ENCODE measurements at regions not wholly inside any gene's neighbourhood (a gene's known extent, or its start where the extent isn't known, plus 50 kb on each side); places are given as distances from the start of the nearest gene placed in this dataset.

DNA sequence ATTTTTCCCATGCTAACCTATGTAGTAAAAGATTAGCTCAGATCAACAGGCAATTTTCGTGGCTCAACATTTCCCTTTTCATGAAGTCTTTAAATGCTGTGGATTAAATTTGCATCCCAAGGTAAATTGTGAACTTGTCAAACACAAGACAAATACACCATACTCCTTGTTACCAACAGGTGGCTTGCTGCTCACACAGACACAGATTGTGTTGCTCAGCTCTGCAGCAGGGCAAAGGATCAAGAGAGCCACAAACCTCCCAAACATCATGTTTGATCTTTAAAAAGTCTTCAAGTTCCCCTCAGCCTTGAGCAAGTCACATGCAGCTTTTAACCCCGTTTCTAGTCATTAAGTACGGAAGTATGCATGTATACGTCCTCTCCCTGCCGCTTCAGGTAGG, 119.6 kb upstream of the CNTNAP4 start:
- Histone ChIP-seq H3K9ac (ENCODE audit: low read depth in 2 of 2, low read length in 2 of 2) (no peak overlapping the region), H3K4me3 (no peak overlapping the region), H3K27ac (no peak overlapping the region), H3K36me3 (no peaks in the 10 kb centered on the region), H3K9me3 (no peaks in the 10 kb centered on the region), H3K4me1 (no peaks in the 10 kb centered on the region), H3K27me3 (no peaks in the 10 kb centered on the region)
- intact Hi-C loops (cut with DNase I), result no loop called here
- DNase-seq, result no peak
- TF ChIP-seq, protein P1, sequence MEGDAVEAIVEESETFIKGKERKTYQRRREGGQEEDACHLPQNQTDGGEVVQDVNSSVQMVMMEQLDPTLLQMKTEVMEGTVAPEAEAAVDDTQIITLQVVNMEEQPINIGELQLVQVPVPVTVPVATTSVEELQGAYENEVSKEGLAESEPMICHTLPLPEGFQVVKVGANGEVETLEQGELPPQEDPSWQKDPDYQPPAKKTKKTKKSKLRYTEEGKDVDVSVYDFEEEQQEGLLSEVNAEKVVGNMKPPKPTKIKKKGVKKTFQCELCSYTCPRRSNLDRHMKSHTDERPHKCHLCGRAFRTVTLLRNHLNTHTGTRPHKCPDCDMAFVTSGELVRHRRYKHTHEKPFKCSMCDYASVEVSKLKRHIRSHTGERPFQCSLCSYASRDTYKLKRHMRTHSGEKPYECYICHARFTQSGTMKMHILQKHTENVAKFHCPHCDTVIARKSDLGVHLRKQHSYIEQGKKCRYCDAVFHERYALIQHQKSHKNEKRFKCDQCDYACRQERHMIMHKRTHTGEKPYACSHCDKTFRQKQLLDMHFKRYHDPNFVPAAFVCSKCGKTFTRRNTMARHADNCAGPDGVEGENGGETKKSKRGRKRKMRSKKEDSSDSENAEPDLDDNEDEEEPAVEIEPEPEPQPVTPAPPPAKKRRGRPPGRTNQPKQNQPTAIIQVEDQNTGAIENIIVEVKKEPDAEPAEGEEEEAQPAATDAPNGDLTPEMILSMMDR (IDR thresholded peaks at IDR 0.05), result no peak

DNA sequence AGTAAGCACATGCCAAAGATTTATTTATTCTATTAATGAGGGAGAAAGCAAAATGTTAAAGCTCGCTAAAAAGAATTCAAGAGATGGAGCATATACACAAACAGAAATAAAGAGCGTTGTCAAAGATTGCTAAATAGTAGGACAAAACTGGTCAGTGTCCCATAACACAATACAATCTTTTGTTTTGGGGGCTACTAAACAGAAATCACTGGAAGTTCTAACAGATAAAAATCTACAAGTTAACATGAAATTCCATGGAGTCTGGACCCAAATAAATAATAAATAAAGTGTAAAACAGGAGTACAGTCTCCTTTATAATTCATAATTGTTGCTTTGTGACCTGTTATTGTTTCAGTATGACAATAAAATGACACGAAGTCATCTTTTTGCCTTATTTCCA, 115.2 kb upstream of the CNTNAP4 start:
- H3K27me3 ChIP-seq, result no peaks in the 10 kb centered on the region
- no peak overlapping the region for H3K4me3 ChIP-seq
- TF ChIP-seq, protein P1 (IDR thresholded peaks at IDR 0.05), result no peak
- H3K9ac ChIP-seq (ENCODE audit: low read depth in 2 of 2, low read length in 2 of 2), result no peak overlapping the region
- intact Hi-C loops (cut with DNase I), result no loop called here
- H3K9me3 ChIP-seq, result no peaks in the 10 kb centered on the region
- no peak for DNase-seq
- no peaks in the 10 kb centered on the region for H3K36me3 ChIP-seq
- no peak overlapping the region for H3K27ac ChIP-seq
- H3K4me1 ChIP-seq, result no peaks in the 10 kb centered on the region

DNA sequence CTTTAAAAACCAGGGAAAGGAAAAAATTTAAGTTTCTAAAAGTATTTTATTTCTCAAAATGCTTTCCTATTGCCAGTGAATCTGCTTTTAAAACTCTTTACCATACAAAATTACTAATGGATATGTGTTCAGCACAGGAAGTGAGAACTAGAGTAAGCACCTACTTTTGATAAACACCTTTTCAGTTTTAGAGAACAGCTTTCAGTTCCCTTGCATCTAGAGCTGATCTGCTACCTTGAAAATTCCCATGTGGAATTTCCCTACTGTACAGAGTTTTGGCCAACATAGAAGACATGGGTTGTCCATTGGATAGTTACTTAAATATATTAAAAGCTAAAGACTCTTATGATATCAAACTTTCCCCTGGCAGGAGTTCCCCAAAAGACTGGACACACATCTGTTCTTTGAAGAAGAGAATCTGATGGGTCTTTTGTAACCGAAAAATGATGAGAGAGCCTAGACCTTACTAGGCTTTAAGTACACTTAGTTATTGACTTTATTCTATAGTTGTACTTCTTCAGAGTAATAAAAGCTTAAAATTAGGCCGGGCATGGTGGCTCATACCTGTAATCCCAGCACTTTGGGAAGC, 112.1 kb upstream of the CNTNAP4 start:
- intact Hi-C loops (cut with DNase I), result no loop called here
- no peak overlapping the region for H3K4me3 ChIP-seq
- DNase-seq, result no peak

DNA sequence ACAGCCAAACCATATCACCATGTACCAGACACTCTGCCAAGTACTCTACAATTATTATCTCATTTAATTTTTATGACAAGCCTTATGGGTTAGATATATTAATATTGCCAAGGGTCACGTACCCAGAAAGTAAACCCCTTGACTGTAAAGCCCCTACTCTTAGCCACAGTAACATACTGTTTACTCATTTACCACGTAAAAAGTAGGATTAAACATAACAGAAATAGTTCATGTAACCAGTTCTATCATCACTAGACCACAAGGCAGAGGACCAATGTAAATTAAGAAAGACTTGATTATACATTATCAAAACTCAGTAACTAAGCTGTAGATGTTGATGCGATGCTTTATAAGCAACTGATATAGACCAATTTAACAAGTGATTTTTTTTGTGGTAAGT, 101.5 kb upstream of the CNTNAP4 start:
- H3K9me3 ChIP-seq, result no peaks in the 10 kb centered on the region
- intact Hi-C loops (cut with DNase I), result no loop called here

More for the DNA sequence above, 112.1 kb upstream of the CNTNAP4 start:
- no peaks in the 10 kb centered on the region for H3K9me3 ChIP-seq
- no peak overlapping the region for H3K9ac ChIP-seq (ENCODE audit: low read depth in 2 of 2, low read length in 2 of 2)
- H3K4me1 ChIP-seq, result no peaks in the 10 kb centered on the region
- no peaks in the 10 kb centered on the region for H3K36me3 ChIP-seq
- no peaks in the 10 kb centered on the region for H3K27me3 ChIP-seq
- TF ChIP-seq, protein P1 (IDR thresholded peaks at IDR 0.05), result no peak
- H3K27ac ChIP-seq, result no peak overlapping the region

DNA sequence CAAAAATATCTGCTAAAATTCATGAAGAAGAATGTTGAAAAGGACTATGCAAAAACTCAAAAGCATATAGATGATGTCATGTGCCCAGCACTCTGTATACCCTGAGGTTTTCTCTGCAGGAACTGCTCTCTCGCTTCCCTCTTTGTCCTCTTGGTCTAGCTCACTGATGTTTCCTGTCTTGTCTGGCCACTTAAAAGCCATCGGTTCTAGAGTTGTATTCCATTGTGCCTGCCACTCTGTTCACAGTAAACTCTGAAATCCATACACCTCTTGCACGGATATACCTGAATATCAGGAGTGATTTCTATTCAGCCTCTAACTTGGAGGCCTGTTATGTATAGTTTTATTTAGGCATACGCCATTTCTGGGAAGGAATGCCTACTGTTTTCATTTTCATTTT, 101.0 kb upstream of the CNTNAP4 start:
- H3K9ac ChIP-seq (ENCODE audit: low read depth in 2 of 2, low read length in 2 of 2), result no peak overlapping the region
- H3K27me3 ChIP-seq, result no peaks in the 10 kb centered on the region
- TF ChIP-seq, protein P1 (IDR thresholded peaks at IDR 0.05), result no peak
- intact Hi-C loops (cut with DNase I), result no loop called here
- H3K4me1 ChIP-seq, result no peaks in the 10 kb centered on the region
- no peak for DNase-seq
- H3K9me3 ChIP-seq, result no peaks in the 10 kb centered on the region
- H3K27ac ChIP-seq, result no peak overlapping the region
- no peak overlapping the region for H3K4me3 ChIP-seq
- no peaks in the 10 kb centered on the region for H3K36me3 ChIP-seq

More for the DNA sequence above, 101.5 kb upstream of the CNTNAP4 start:
- Histone ChIP-seq H3K36me3 (no peaks in the 10 kb centered on the region), H3K27me3 (no peaks in the 10 kb centered on the region), H3K4me1 (no peaks in the 10 kb centered on the region), H3K9ac (ENCODE audit: low read depth in 2 of 2, low read length in 2 of 2) (no peak overlapping the region), H3K27ac (no peak overlapping the region), H3K4me3 (no peak overlapping the region)
- DNase-seq, result no peak
- TF ChIP-seq, protein P1 (IDR thresholded peaks at IDR 0.05), result no peak

Data from colonic mucosa (tissue), 4 donors.